ENCODE measurements at regions not wholly inside any gene's neighbourhood (a gene's known extent, or its start where the extent isn't known, plus 50 kb on each side); places are given as distances from the start of the nearest gene placed in this dataset.

- DNase-seq: no peak
- Mint-ChIP-seq H3K27ac (ENCODE audit: unreplicated experiment) (no peak overlapping the region), H3K27me3 (ENCODE audit: unreplicated experiment) (no peaks in the 10 kb centered on the region), H3K4me1 (ENCODE audit: low read depth, unreplicated experiment) (no peaks in the 10 kb centered on the region), H3K36me3 (ENCODE audit: unreplicated experiment) (no peaks in the 10 kb centered on the region), H3K9me3 (ENCODE audit: unreplicated experiment) (no peaks in the 10 kb centered on the region), H3K4me3 (ENCODE audit: unreplicated experiment) (no peak overlapping the region)
- TF ChIP-seq CTCF (IDR thresholded peaks at IDR 0.05; ENCODE audit: partially characterized antibody, unreplicated experiment): no peak
These were observed 124.8 kb upstream of the CNTN3 start for GRCh38 chr3:74739242-74739641.

- H3K9me3 Mint-ChIP-seq (ENCODE audit: unreplicated experiment): no peaks in the 10 kb centered on the region
- H3K4me1 Mint-ChIP-seq (ENCODE audit: low read depth, unreplicated experiment): no peaks in the 10 kb centered on the region
- TF ChIP-seq CTCF (IDR thresholded peaks at IDR 0.05; ENCODE audit: partially characterized antibody, unreplicated experiment): no peak
- no peaks in the 10 kb centered on the region for H3K36me3 Mint-ChIP-seq (ENCODE audit: unreplicated experiment)
- no peak overlapping the region for H3K4me3 Mint-ChIP-seq (ENCODE audit: unreplicated experiment)
- no peak overlapping the region for H3K27ac Mint-ChIP-seq (ENCODE audit: unreplicated experiment)
- no peak for DNase-seq
- no peaks in the 10 kb centered on the region for H3K27me3 Mint-ChIP-seq (ENCODE audit: unreplicated experiment)
These were observed 107.8 kb upstream of the CNTN3 start for GRCh38 chr3:74722211-74722610.

GRCh38 chr3:74713977-74714376 lies 99.5 kb upstream of the CNTN3 start:
- DNase-seq: no peak
- no peaks in the 10 kb centered on the region for H3K4me1 Mint-ChIP-seq (ENCODE audit: low read depth, unreplicated experiment)
- no peaks in the 10 kb centered on the region for H3K9me3 Mint-ChIP-seq (ENCODE audit: unreplicated experiment)
- no peaks in the 10 kb centered on the region for H3K27me3 Mint-ChIP-seq (ENCODE audit: unreplicated experiment)
- no peak for TF ChIP-seq CTCF (IDR thresholded peaks at IDR 0.05; ENCODE audit: partially characterized antibody, unreplicated experiment)
- H3K36me3 Mint-ChIP-seq (ENCODE audit: unreplicated experiment): peaks cover 5% of the 10 kb centered on the region
- no peak overlapping the region for H3K27ac Mint-ChIP-seq (ENCODE audit: unreplicated experiment)
- no peak overlapping the region for H3K4me3 Mint-ChIP-seq (ENCODE audit: unreplicated experiment)

GRCh38 chr3:74711913-74712512 lies 97.6 kb upstream of the CNTN3 start:
- Mint-ChIP-seq H3K36me3 (ENCODE audit: unreplicated experiment) (peaks cover 5% of the 10 kb centered on the region), H3K4me3 (ENCODE audit: unreplicated experiment) (no peak overlapping the region)

More at GRCh38 chr3:74711913-74712512, 97.6 kb upstream of the CNTN3 start:
- no peak for DNase-seq
- H3K27me3 Mint-ChIP-seq (ENCODE audit: unreplicated experiment): no peaks in the 10 kb centered on the region
- H3K9me3 Mint-ChIP-seq (ENCODE audit: unreplicated experiment): no peaks in the 10 kb centered on the region
- no peak overlapping the region for H3K27ac Mint-ChIP-seq (ENCODE audit: unreplicated experiment)
- no peaks in the 10 kb centered on the region for H3K4me1 Mint-ChIP-seq (ENCODE audit: low read depth, unreplicated experiment)
- no peak for TF ChIP-seq CTCF (IDR thresholded peaks at IDR 0.05; ENCODE audit: partially characterized antibody, unreplicated experiment)

All from glutamatergic neuron (in vitro differentiated cells).